Trophoblast cell (in vitro differentiated cells and primary cell): ENCODE measurements at regions not wholly inside any gene's neighbourhood (a gene's known extent, or its start where the extent isn't known, plus 50 kb on each side); places are given as distances from the start of the nearest gene placed in this dataset.

Source experiments
- DNase-seq, 2 donors: peaks; one replicate each; pipeline ENCODE4 v3.0.0-alpha.2; 2016
- H2AFZ ChIP-seq: 2 replicates; pipeline ENCODE4 v1.6.1; 2013; ENCODE audit warnings: low read length, moderate library complexity, mild to moderate bottlenecking; ENCODE audit not compliant: insufficient read depth, poor library complexity
- H2AK5ac ChIP-seq: 2 replicates; pipeline ENCODE4 v1.6.1; 2013; ENCODE audit warnings: mild to moderate bottlenecking, low read length
- H2BK120ac ChIP-seq: 2 replicates; pipeline ENCODE4 v1.6.1; 2013; ENCODE audit warnings: low read length, mild to moderate bottlenecking, moderate library complexity; ENCODE audit not compliant: insufficient read depth, poor library complexity
- H2BK12ac ChIP-seq: 2 replicates; pipeline ENCODE4 v1.6.1; 2013; ENCODE audit warnings: mild to moderate bottlenecking, low read length, moderate library complexity
- H2BK5ac ChIP-seq: 2 replicates; pipeline ENCODE4 v1.6.1; 2013; ENCODE audit warnings: low read length, low read depth, moderate library complexity, mild to moderate bottlenecking; ENCODE audit not compliant: poor library complexity
- H3K14ac ChIP-seq: 2 replicates; pipeline ENCODE4 v1.6.1; 2013; ENCODE audit warnings: mild to moderate bottlenecking, low read length
- H3K18ac ChIP-seq: 2 replicates; pipeline ENCODE4 v1.6.1; 2013; ENCODE audit warnings: mild to moderate bottlenecking, low read length
- H3K23ac ChIP-seq: 2 replicates; pipeline ENCODE4 v1.6.1; 2013; ENCODE audit warnings: low read length
- H3K27ac ChIP-seq: 2 replicates; pipeline ENCODE4 v1.5.1; 2013; ENCODE audit warnings: low read depth, mild to moderate bottlenecking, inconsistent platforms, low read length, moderate library complexity
- H3K27me3 ChIP-seq: 2 replicates; pipeline ENCODE4 v1.6.1; 2013; ENCODE audit warnings: inconsistent platforms, mild to moderate bottlenecking, low read length, moderate library complexity; ENCODE audit not compliant: insufficient read depth
- H3K36me3 ChIP-seq, 2 experiments: 1 replicate in 1 of 2; 2 replicates in 1 of 2; pipeline ENCODE4 v1.6.1; 2013; ENCODE audit warnings: low read length in 2 of 2, mild to moderate bottlenecking in 2 of 2, moderate library complexity in 1 of 2; ENCODE audit not compliant: insufficient read depth in 2 of 2, control insufficient read depth in 1 of 2
- H3K4ac ChIP-seq: 2 replicates; pipeline ENCODE4 v1.6.1; 2013; ENCODE audit warnings: low read depth, mild to moderate bottlenecking, low read length, moderate library complexity
- H3K4me1 ChIP-seq, 2 experiments: 1 replicate in 1 of 2; 2 replicates in 1 of 2; pipeline ENCODE4 v1.6.1; 2013; ENCODE audit warnings: low read length in 2 of 2, mild to moderate bottlenecking in 2 of 2, moderate library complexity in 1 of 2; ENCODE audit not compliant: insufficient read depth in 2 of 2, control insufficient read depth in 1 of 2
- H3K4me2 ChIP-seq: 2 replicates; pipeline ENCODE4 v1.6.1; 2013; ENCODE audit warnings: inconsistent platforms, mild to moderate bottlenecking, low read length, moderate library complexity
- H3K4me3 ChIP-seq: 2 replicates; pipeline ENCODE4 v1.5.1; 2013; ENCODE audit warnings: mild to moderate bottlenecking, low read depth, low read length, inconsistent platforms
- H3K79me1 ChIP-seq: one replicate; pipeline ENCODE4 v1.6.1; 2013; ENCODE audit warnings: low read length
- H3K79me2 ChIP-seq: 2 replicates; pipeline ENCODE4 v1.6.1; 2013; ENCODE audit warnings: low read length, mild to moderate bottlenecking; ENCODE audit not compliant: control insufficient read depth, insufficient read depth, poor library complexity
- H3K9ac ChIP-seq: 2 replicates; pipeline ENCODE4 v1.6.1; 2013; ENCODE audit warnings: mild to moderate bottlenecking, low read length
- H3K9me3 ChIP-seq: 2 replicates; pipeline ENCODE4 v1.6.1; 2013; ENCODE audit warnings: low read depth, mild to moderate bottlenecking, control low read depth, inconsistent platforms, low read length; ENCODE audit not compliant: insufficient read depth
- H4K12ac ChIP-seq: 2 replicates; pipeline ENCODE4 v1.6.1; 2013; ENCODE audit warnings: low read depth, mild to moderate bottlenecking, low read length, moderate library complexity
- H4K8ac ChIP-seq: 2 replicates; pipeline ENCODE4 v1.6.1; 2013; ENCODE audit warnings: low read depth, mild to moderate bottlenecking, low read length, moderate library complexity
- H4K91ac ChIP-seq: one replicate; pipeline ENCODE4 v1.6.1; 2013; ENCODE audit warnings: low read depth, mild to moderate bottlenecking, low read length, moderate library complexity
- WGBS: extraction: QIAGEN DNeasy Blood & Tissue Kit; methylation state at CpG from one replicate; pipeline ENCODE4 v1.1.7; 2013; ENCODE audit warnings: missing lambda C conversion rate; ENCODE audit not compliant: insufficient read length, insufficient coverage; ENCODE audit errors: extremely low coverage; 5-methylcytosine and 5-hydroxymethylcytosine counted together

GRCh38 chr18:52286675-52287074 lies 53.3 kb upstream of the DCC start:
- H3K18ac ChIP-seq = no peak overlapping the region
- DNase-seq = no peak
- no CpG with 5 or more reads among the region's 6 CpGs for WGBS
- H4K12ac ChIP-seq = no peak overlapping the region
- H4K91ac ChIP-seq = no peak overlapping the region
- H2BK5ac ChIP-seq = no peak overlapping the region
- H3K36me3 ChIP-seq = no peaks in the 10 kb centered on the region
- H2AFZ ChIP-seq = no peak overlapping the region
- no peaks in the 10 kb centered on the region for H3K79me2 ChIP-seq
- no peak overlapping the region for H3K4me2 ChIP-seq
- no peak overlapping the region for H3K4me3 ChIP-seq
- H3K9me3 ChIP-seq = no peaks in the 10 kb centered on the region
- no peak overlapping the region for H3K9ac ChIP-seq
- H3K79me1 ChIP-seq = no peaks in the 10 kb centered on the region
- no peak overlapping the region for H3K14ac ChIP-seq
- H3K4me1 ChIP-seq = no peaks in the 10 kb centered on the region
- H3K23ac ChIP-seq = no peak overlapping the region
- H4K8ac ChIP-seq = no peak overlapping the region
- H3K4ac ChIP-seq = no peak overlapping the region
- no peak overlapping the region for H3K27ac ChIP-seq
- H2AK5ac ChIP-seq = no peak overlapping the region
- H3K27me3 ChIP-seq = no peaks in the 10 kb centered on the region
- no peak overlapping the region for H2BK120ac ChIP-seq
- H2BK12ac ChIP-seq = no peak overlapping the region

GRCh38 chr18:52287151-52287550 lies 52.8 kb upstream of the DCC start:
- Histone ChIP-seq H2BK120ac (no peak overlapping the region), H2AFZ (no peak overlapping the region), H4K8ac (no peak overlapping the region), H2AK5ac (no peak overlapping the region), H3K14ac (no peak overlapping the region), H3K4me2 (no peak overlapping the region), H3K23ac (no peak overlapping the region), H3K4me1 (no peaks in the 10 kb centered on the region), H2BK12ac (no peak overlapping the region), H3K27me3 (no peaks in the 10 kb centered on the region), H3K36me3 (no peaks in the 10 kb centered on the region), H3K9ac (no peak overlapping the region), H3K9me3 (no peaks in the 10 kb centered on the region), H2BK5ac (no peak overlapping the region), H3K4ac (no peak overlapping the region), H3K27ac (no peak overlapping the region), H3K4me3 (no peak overlapping the region), H4K12ac (no peak overlapping the region), H3K79me2 (no peaks in the 10 kb centered on the region), H3K18ac (no peak overlapping the region), H4K91ac (no peak overlapping the region), H3K79me1 (no peaks in the 10 kb centered on the region)
- WGBS = no CpG with 5 or more reads among the region's 1 CpG
- no peak for DNase-seq

DNA sequence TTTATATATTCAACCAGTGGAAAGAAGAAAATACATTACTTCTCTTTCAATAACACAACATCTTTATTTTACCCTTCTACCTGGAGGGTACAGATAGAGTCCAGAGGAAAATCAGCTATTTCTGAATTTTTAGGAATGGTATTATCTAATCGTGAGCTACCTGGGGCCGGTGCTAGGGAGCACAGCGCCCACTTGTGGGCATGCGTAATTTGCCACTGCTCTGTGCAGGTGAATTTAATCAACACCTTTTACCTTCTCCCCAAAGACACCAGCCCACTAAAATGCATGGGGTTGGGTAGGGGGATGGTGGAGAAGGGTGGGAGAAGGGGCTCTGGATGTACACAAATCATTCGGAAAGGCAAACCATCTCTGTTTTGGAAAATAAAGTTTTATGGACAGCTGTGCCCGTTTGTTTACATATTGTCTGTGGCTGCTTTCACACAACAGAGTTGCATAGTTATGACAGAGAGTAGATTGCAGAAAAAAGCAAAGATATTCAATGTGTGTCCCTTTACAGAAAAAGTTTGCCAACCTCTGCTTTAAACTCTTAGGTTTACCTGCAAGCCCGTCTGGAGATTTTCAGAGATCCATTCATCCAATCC lies 51.5 kb upstream of the DCC start:
- no peak overlapping the region for H2BK5ac ChIP-seq
- no peaks in the 10 kb centered on the region for H3K79me1 ChIP-seq
- H4K12ac ChIP-seq = no peak overlapping the region
- DNase-seq = peak; percentile 4 to 42
- WGBS = no CpG with 5 or more reads among the region's 7 CpGs
- no peaks in the 10 kb centered on the region for H3K4me1 ChIP-seq
- no peak overlapping the region for H3K14ac ChIP-seq
- no peak overlapping the region for H2BK120ac ChIP-seq
- no peak overlapping the region for H3K23ac ChIP-seq
- H3K27ac ChIP-seq = no peak overlapping the region
- no peak overlapping the region for H3K4me2 ChIP-seq
- no peaks in the 10 kb centered on the region for H3K79me2 ChIP-seq
- no peak overlapping the region for H2AK5ac ChIP-seq
- H3K4me3 ChIP-seq = no peak overlapping the region
- H3K9me3 ChIP-seq = no peaks in the 10 kb centered on the region
- H4K8ac ChIP-seq = no peak overlapping the region
- no peaks in the 10 kb centered on the region for H3K36me3 ChIP-seq
- H4K91ac ChIP-seq = no peak overlapping the region
- no peak overlapping the region for H3K4ac ChIP-seq
- H3K9ac ChIP-seq = no peak overlapping the region
- no peak overlapping the region for H2BK12ac ChIP-seq
- H2AFZ ChIP-seq = no peak overlapping the region
- H3K18ac ChIP-seq = no peak overlapping the region
- H3K27me3 ChIP-seq = no peaks in the 10 kb centered on the region

- Histone ChIP-seq H4K91ac (no peak overlapping the region), H3K4me2 (no peak overlapping the region), H3K9me3 (no peaks in the 10 kb centered on the region), H3K4me1 (no peaks in the 10 kb centered on the region), H3K4ac (no peak overlapping the region), H4K12ac (no peak overlapping the region), H2AK5ac (no peak overlapping the region), H3K18ac (no peak overlapping the region), H4K8ac (no peak overlapping the region), H3K14ac (no peak overlapping the region), H3K4me3 (no peak overlapping the region), H2AFZ (no peak overlapping the region), H3K27ac (no peak overlapping the region), H2BK12ac (no peak overlapping the region), H2BK120ac (no peak overlapping the region), H3K79me1 (no peaks in the 10 kb centered on the region), H3K36me3 (no peaks in the 10 kb centered on the region), H3K9ac (no peak overlapping the region), H3K23ac (no peak overlapping the region), H3K27me3 (no peaks in the 10 kb centered on the region), H3K79me2 (no peaks in the 10 kb centered on the region), H2BK5ac (no peak overlapping the region)
- no CpG with 5 or more reads among the region's 1 CpG for WGBS
- DNase-seq = no peak
Observed at GRCh38 chr18:52289392-52289791, 50.6 kb upstream of the DCC start.
